HG03521 (cell line): ENCODE measurements at regions not wholly inside any gene's neighbourhood (a gene's known extent, or its start where the extent isn't known, plus 50 kb on each side); places are given as distances from the start of the nearest gene placed in this dataset.

Experiments
- ATAC-seq: cut with Tn5 transposase; IDR thresholded peaks from one replicate; pipeline ENCODE4 v1.9.1; 2021; ENCODE audit warnings: mild to moderate bottlenecking, moderate library complexity; ENCODE audit not compliant: unreplicated experiment

DNA sequence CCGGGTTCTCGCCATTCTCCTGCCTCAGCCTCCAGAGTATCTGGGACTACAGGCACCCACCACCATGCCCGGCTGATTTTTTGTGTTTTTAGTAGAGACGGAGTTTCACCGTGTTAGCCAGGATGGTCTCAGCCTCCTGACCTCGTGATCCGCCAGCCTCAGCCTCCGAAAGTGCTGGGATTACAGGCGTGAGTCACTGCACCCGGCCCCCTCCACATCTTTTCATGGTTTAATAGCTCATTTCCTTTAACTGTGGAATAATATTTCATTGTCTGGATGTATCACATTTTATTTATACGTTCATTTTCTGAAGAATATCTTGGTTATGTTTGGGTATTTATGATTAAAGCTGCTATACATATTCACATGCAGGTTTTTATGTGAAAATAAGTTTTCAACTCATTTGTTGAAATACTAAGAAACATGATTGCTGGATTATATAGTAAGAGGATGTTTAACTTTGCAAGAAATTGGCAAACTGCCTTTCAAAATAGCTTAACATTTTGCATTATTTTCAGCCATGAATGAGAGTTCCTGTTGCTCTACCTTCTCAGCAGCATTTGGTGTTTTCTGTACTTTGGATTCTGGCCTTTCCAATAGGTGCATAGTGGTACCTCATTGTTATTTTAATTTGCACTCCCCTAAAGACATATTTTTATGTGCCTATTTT lies 591.9 kb downstream of the TECRL start:
- ATAC-seq, result no peak

DNA sequence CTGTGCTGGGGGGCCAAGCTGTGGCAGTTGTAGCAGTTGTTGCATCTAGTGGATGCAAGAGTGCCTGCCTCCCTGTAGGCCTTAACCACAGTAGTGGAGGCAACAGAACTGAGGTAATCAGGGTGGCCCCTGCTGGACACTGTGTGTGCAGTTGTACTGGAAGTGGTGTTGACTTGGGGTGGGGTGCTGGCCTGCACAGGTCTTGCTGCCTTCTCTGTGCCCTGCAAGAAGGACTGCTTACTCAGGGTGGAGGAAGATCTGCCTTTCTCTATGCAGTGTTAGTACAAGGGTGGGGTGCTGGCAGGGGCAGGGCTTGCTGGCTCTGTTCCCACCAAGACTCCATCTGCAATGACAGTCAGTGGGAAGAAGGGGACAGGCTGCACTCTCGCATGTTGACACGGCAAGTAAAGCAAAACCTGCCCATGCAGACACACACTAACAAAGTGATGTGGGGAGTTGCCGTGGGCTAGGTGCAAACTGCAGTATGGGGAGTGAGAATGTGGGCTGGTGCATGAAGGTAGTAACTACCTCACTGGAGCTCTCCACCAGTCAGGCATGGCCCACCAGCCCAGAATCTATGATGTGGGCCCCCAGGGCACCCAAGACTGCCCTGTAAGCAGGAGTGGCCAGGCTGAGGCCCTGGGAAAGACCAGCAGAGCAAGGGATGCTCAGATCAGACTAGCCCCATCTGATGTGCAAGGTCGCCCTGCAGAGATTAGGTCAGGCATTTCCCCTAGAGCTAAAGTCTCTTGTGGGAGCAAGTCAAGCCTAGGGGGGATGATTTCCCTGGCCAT lies 594.9 kb downstream of the TECRL start:
- no peak for ATAC-seq

- ATAC-seq, result no peak
Measured at GRCh38 chr4:63799166-63799565, 610.1 kb downstream of the TECRL start.

DNA sequence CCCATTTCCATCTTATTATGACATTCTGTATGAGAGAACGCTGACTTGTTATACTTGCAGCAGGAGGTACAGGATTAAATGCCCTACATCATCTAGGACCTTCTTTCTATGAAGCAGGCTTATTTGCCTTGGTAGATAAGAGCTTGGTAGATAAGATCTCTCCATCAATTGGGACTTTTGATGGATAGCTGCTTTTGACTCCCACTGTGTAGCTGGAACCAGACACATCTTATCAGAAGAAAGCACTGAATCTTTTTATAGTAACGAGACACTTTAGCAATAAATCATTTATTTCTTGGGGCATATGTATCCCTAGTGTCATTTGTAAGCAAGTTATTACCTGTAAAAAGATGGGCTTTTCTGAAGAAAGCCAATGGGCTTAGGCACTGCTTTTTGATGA lies 613.9 kb downstream of the TECRL start:
- ATAC-seq, result no peak

DNA sequence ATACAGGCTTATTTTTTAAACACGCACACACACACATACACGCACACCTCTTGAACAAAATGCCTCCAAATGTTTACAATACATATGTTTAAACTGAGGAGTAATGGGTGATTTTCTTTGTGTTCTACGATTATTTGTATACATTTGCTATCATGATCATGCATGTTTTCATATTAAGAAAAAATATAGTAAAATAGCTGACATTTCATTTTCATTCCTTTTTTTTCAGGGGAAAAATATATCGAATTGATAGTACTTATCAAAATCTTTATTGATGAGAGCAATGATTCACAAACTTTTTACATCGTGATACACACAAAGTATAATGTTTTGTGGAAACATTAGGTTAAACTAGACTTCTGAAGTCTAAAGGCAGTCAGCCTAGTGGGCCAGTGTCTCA lies 618.9 kb downstream of the TECRL start:
- no peak for ATAC-seq

- no peak for ATAC-seq
Measured at GRCh38 chr4:63788271-63788670, 621.0 kb downstream of the TECRL start.

GRCh38 chr4:63787326-63787725 lies 621.9 kb downstream of the TECRL start:
- ATAC-seq, result no peak

- ATAC-seq, result no peak
Measured at GRCh38 chr4:63786171-63786570, 623.1 kb downstream of the TECRL start.

DNA sequence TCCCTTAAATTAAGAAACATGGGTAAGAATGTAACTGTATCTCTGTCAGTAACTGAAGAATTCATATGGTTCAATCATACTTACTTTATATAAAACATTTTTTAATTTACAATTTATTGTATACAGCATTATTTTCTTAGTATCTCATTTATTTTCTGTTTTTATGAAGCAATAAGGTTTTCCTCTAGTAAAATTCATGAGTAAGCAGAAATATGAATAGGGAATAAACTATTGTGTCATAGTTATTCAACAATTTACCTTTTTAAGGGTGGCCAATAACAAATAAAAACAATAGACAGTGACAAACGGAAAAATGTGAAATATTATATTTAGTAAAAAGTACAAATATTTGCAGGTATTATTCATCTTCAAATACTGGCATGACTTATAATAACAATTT lies 624.4 kb downstream of the TECRL start:
- no peak for ATAC-seq

GRCh38 chr4:63777601-63778000 lies 631.6 kb downstream of the TECRL start:
- no peak for ATAC-seq

DNA sequence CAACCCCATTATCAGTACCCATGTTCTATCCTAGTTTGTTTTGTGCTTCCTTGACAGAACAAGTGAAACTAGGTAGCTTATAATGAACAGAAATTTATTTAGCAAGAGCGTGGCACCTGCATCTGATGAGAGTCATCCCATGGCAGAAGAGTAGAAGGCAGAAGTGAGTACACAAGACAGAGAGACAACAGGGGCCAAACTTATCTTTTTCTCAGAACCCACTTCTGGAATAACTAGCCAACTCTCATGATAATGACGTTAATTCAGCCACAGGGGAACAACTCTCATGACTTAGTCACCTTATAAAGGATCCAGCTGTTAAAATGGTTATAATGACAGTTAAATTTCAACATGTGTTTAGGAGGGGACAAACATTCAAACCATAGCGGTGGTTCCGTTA lies 644.9 kb downstream of the TECRL start:
- no peak for ATAC-seq

DNA sequence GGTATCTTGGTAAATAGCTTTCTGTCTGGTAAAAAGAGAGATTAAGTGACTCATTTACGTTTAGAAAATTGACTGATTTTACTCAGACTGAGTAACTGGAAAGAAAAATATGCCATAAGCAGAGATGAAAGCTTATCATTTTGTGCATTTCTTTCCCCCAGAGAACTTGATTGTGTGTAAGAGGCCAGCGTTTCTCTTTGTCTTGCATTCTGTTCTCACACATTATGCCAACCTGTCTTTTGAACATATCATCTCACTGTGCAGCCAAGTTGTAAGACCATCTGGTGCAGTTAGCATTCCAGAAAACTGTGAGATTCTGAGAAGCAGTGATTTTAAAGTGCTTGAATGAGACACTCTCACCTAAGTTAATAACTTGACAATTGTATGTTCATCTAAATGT lies 651.3 kb downstream of the TECRL start:
- no peak for ATAC-seq

DNA sequence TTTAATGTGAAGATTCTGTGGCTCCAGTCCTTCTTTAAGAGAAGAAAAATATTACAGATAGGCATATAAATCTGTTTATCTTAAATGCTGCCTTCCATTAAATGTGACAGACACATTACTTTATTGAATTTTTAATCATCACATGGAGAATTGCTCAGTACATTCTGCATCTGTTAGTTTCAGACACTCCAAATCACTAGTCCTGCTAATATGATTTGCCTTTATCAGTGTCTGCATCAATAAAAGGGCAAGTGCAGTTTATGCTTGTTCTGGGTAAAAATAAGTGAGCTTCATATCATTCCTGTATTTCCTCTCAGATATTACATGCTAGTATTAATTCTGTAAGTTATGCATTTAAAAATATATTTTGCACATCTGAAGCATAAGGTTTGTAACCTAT lies 666.4 kb downstream of the TECRL start:
- ATAC-seq, result no peak

- ATAC-seq, result no peak
Measured at GRCh38 chr4:63729519-63729918, 679.7 kb downstream of the TECRL start.

GRCh38 chr4:63728480-63729177 lies 680.6 kb downstream of the TECRL start:
- no peak for ATAC-seq

DNA sequence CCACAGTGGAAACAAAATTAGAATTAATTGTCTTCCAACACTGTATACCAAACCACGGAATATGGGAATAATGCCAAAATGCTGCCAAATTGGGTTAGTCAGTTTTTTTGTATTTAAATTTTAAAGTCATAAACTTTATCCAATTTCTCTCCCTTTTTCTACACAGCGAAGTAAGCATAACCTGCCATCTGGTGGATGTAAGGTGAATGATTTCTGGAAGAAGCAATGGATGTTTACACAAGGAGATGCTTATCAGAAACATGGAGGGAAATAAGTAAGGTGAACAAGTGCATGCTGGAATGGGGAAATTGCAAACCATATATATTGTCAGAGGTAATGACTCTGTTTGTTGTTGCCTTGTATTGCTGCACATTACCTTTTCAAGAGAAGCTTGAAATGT lies 691.9 kb downstream of the TECRL start:
- ATAC-seq, result no peak

DNA sequence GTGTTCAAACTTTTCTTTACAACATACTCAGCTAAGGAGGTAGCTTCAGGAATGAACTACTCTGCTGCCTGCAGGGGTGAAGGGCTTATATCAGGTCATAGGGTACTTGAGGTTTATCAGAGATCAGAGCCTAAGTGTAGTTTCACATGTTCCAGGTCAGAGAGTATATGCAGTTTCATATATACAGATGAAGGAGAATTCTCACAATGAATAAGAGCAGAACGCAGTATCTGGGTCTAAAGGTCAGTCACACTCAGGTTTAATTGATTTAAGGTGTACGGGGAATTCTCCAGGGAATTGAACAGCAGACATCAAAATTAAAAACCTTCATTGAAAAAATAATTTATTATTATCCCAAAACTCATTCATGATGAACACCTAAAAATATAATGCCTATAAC lies 700.6 kb downstream of the TECRL start:
- no peak for ATAC-seq

DNA sequence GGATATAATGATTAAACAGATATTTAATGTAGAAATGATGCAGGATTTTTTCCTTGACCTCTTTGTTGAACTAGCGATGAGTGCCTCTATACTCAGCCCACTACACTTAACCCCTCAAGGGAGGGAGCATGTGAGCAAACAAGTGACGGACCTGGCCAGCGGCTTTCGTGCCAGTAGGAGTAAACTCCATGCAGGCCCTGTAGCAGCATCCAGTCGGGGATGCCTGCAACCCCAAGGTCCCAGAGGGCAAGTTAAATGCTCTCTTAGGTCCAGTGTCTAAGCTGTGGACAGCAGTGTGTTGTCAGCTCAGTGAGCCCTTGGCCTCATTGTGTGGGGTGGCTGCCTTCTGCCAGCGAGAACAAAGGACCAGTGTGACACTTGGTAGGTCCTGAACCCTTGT lies 708.7 kb downstream of the TECRL start:
- ATAC-seq, result no peak

DNA sequence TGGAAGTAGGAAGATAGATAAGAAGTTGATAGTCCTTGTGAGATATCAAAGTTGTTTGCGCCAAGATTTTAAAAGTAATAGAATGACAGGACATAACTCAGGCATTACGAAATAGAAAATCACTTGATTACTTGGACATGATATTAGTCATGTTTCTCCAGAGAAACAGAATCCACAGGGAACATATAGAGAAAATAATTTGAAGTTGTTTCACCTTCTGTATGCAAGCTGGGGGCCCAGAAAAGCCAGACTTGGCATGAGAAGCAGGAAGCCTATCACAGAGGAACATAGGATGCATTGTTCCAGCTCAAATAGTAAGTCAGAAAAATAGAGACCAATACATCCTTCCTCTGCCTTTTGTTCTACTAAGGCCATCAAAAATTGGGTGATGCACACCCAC lies 715.9 kb downstream of the TECRL start:
- no peak for ATAC-seq

GRCh38 chr4:63678358-63678931 lies 730.8 kb downstream of the TECRL start:
- no peak for ATAC-seq

- no peak for ATAC-seq
Measured at GRCh38 chr4:63670735-63671134, 738.5 kb downstream of the TECRL start.

- ATAC-seq, result no peak
Measured at GRCh38 chr4:63663870-63664269, 745.4 kb downstream of the TECRL start.
